Ishikawa (cell line): ENCODE measurements at regions not wholly inside any gene's neighbourhood (a gene's known extent, or its start where the extent isn't known, plus 50 kb on each side); places are given as distances from the start of the nearest gene placed in this dataset.

Experiments used
- CEBPB ChIP-seq: IDR thresholded peaks from 2 replicates; pipeline ENCODE4 v1.6.1; 2012
- EP300 ChIP-seq: IDR thresholded peaks from 2 replicates; pipeline ENCODE4 v1.6.1; 2012; ENCODE audit warnings: borderline replicate concordance
- FOXM1 ChIP-seq: IDR thresholded peaks from 2 replicates; pipeline ENCODE4 v1.6.1; 2012; ENCODE audit warnings: low read depth, borderline replicate concordance
- MAX ChIP-seq: IDR thresholded peaks from 2 replicates; pipeline ENCODE4 v1.6.1; 2012
- NFIC ChIP-seq: IDR thresholded peaks from 2 replicates; pipeline ENCODE4 v1.6.1; 2012
- TAF1 ChIP-seq: IDR thresholded peaks from 2 replicates; pipeline ENCODE4 v1.6.1; 2012; ENCODE audit warnings: low read depth, mild to moderate bottlenecking
- TEAD4 ChIP-seq: IDR thresholded peaks from 2 replicates; pipeline ENCODE4 v1.6.1; 2012

GRCh38 chr5:3364941-3365340, 230.7 kb upstream of the IRX1 start:
- no peak for TF ChIP-seq EP300
- TF ChIP-seq TEAD4: no peak
- no peak for TF ChIP-seq MAX
- TF ChIP-seq FOXM1: no peak
- no peak for TF ChIP-seq CEBPB
- TF ChIP-seq TAF1: no peak
- no peak for TF ChIP-seq NFIC
